Stomach (tissue), 4 donors: ENCODE measurements at regions not wholly inside any gene's neighbourhood (a gene's known extent, or its start where the extent isn't known, plus 50 kb on each side); places are given as distances from the start of the nearest gene placed in this dataset.

Experiments
- EP300 ChIP-seq: sonication (generic); formaldehyde crosslinking; IDR thresholded peaks from one replicate; pipeline ENCODE4 v1.6.1; 2017; ENCODE audit warnings: antibody characterized with exemption
- TF ChIP-seq, protein P1 (sequence below), 7 experiments: fragments of 450-650 bp in 4 of 7; fragments of 200-600 bp in 3 of 7; sonication (generic) in 3 of 7; IDR thresholded peaks; one replicate each; pipeline ENCODE4 v1.5.1; 2016 to 2019; ENCODE audit warnings: antibody characterized with exemption in 7 of 7, control low read depth in 2 of 7, mild to moderate bottlenecking in 1 of 7

DNA sequence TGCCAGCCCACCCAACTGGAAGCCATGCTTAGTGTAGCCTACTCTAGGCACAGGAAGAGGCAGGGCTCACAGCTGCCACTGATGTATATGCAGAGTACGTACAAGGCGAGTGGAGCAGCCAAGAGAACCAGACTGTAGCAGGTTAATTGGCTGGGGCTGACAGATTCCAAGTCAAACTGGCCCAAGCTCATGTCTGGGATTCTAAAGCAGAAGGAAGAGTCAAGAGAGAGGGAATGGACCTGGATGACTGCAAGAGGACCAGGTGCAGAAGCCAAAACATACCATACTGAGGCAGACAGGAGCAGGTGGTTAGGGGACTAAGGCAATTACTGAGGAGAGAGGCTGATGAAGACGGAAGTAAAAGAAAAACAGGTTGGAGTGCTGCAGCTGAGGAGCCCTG is 51.3 kb upstream of the LRRN2 start:
- TF ChIP-seq, protein P1, sequence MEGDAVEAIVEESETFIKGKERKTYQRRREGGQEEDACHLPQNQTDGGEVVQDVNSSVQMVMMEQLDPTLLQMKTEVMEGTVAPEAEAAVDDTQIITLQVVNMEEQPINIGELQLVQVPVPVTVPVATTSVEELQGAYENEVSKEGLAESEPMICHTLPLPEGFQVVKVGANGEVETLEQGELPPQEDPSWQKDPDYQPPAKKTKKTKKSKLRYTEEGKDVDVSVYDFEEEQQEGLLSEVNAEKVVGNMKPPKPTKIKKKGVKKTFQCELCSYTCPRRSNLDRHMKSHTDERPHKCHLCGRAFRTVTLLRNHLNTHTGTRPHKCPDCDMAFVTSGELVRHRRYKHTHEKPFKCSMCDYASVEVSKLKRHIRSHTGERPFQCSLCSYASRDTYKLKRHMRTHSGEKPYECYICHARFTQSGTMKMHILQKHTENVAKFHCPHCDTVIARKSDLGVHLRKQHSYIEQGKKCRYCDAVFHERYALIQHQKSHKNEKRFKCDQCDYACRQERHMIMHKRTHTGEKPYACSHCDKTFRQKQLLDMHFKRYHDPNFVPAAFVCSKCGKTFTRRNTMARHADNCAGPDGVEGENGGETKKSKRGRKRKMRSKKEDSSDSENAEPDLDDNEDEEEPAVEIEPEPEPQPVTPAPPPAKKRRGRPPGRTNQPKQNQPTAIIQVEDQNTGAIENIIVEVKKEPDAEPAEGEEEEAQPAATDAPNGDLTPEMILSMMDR (IDR thresholded peaks at IDR 0.05): no peak
- no peak for TF ChIP-seq EP300
